HCT116 (cell line): ENCODE measurements at regions not wholly inside any gene's neighbourhood (a gene's known extent, or its start where the extent isn't known, plus 50 kb on each side); places are given as distances from the start of the nearest gene placed in this dataset.

Experiments
- ATAC-seq: fragments of 200-7000 bp; cut with Tn5 transposase; 2 replicates; pipeline ENCODE4 v1.9.1; 2020; ENCODE audit warnings: mild to moderate bottlenecking, moderate library complexity
- BruUV-seq: library from RNA; stranded (reverse); fragments of 400-500 nt; replicated peaks from 2 replicates; lab custom pipeline; 2021; lab: Mats Ljungman, UMichigan
- CTCF ChIA-PET: fragments of 300-600 bp; sonication (Branson Sonifier 250); formaldehyde crosslinking; loops from one replicate; lab custom pipeline; 2021; ENCODE audit warnings: antibody characterized with exemption; lab: Charles Lee
- POLR2A ChIA-PET: fragments of 300-600, 350-600 bp; sonication (Branson Sonifier 250); formaldehyde crosslinking; loops from one replicate; lab custom pipeline; 2021; ENCODE audit warnings: antibody characterized with exemption; lab: Charles Lee
- RAD21 ChIA-PET, 2 experiments: fragments of 300-600 bp; sonication (Branson Sonifier 250); formaldehyde crosslinking; loops; one replicate each; lab custom pipeline; 2023; ENCODE audit warnings: low total read pairs in 2 of 2; ENCODE audit not compliant: uncharacterized antibody in 2 of 2, unreplicated experiment in 2 of 2, low non-redundant PET in 1 of 2; lab: Charles Lee
- DNase-seq: peaks from one replicate; pipeline ENCODE4 v3.0.0-alpha.2; 2010; ENCODE audit warnings: low read depth, low spot score
- H2AFZ ChIP-seq: fragments of 200-600 bp; shearing (Covaris generic), sonication (generic); 2 replicates; pipeline ENCODE4 v1.6.1; 2017; ENCODE audit warnings: low read depth, mixed run types, mixed read lengths, antibody characterized with exemption, low read length; ENCODE audit not compliant: poor library complexity, severe bottlenecking
- H3K27ac ChIP-seq: 2 replicates; pipeline ENCODE4 v1.5.1; 2012; ENCODE audit warnings: low read depth, low read length
- H3K27me3 ChIP-seq: fragments of 200-600 bp; sonication (generic); 2 replicates; pipeline ENCODE4 v1.6.1; 2016; ENCODE audit warnings: mixed run types, low read length, mixed read lengths; ENCODE audit not compliant: insufficient read depth
- H3K36me3 ChIP-seq, 2 experiments: fragments of 200-500 bp in 1 of 2; fragments of 200-600 bp in 1 of 2; sonication (Bioruptor generic) in 1 of 2; sonication (generic) in 1 of 2; 2 replicates each; pipeline versions ENCODE4 v1.5.1 to v1.6.1; 2014 to 2016; ENCODE audit warnings: low read length in 2 of 2, inconsistent platforms in 1 of 2, mixed read lengths in 1 of 2, mixed run types in 1 of 2; ENCODE audit not compliant: insufficient read depth in 2 of 2, control insufficient read depth in 1 of 2
- H3K4me1 ChIP-seq, 2 experiments: fragments of 200-600 bp in 1 of 2; sonication (generic) in 1 of 2; 2 replicates each; pipeline versions ENCODE4 v1.5.1 to v1.6.1; 2012 to 2017; ENCODE audit warnings: low read length in 2 of 2, inconsistent platforms in 1 of 2, mild to moderate bottlenecking in 1 of 2, mixed read lengths in 1 of 2, mixed run types in 1 of 2, moderate library complexity in 1 of 2; ENCODE audit not compliant: insufficient read depth in 2 of 2, control insufficient read depth in 1 of 2
- H3K4me2 ChIP-seq: fragments of 200-600 bp; sonication (generic); 2 replicates; pipeline ENCODE4 v1.6.1; 2017; ENCODE audit warnings: mixed run types, low read length, mixed read lengths
- H3K4me3 ChIP-seq, 2 experiments: fragments of 200-600 bp in 1 of 2; sonication (generic) in 1 of 2; replicated peaks in 1 of 2; 2 replicates each; pipeline ENCODE4 v1.5.1; 2011 to 2016; ENCODE audit warnings: low read length in 2 of 2, control low read depth in 1 of 2, low read depth in 1 of 2, mild to moderate bottlenecking in 1 of 2, mixed read lengths in 1 of 2, mixed run types in 1 of 2
- H3K79me2 ChIP-seq: fragments of 200-600 bp; sonication (generic); 2 replicates; pipeline ENCODE4 v1.6.1; 2017; ENCODE audit warnings: mild to moderate bottlenecking, mixed run types, low read length, moderate library complexity, mixed read lengths; ENCODE audit not compliant: insufficient read depth
- H3K9ac ChIP-seq: fragments of 200-600 bp; sonication (generic); 2 replicates; pipeline ENCODE4 v1.6.1; 2016; ENCODE audit warnings: low read length, mixed read lengths
- H3K9me2 ChIP-seq: fragments of 200-600 bp; sonication (generic), shearing (Covaris generic); 2 replicates; pipeline ENCODE4 v1.6.1; 2017; ENCODE audit warnings: mixed run types, mild to moderate bottlenecking, moderate library complexity; ENCODE audit not compliant: insufficient read depth
- H3K9me3 ChIP-seq, 2 experiments: fragments of 200-500 bp in 1 of 2; fragments of 200-600 bp in 1 of 2; sonication (Bioruptor generic) in 1 of 2; sonication (generic) in 1 of 2; 2 replicates each; pipeline ENCODE4 v1.6.1; 2014 to 2017; ENCODE audit warnings: low read length in 2 of 2, mixed read lengths in 2 of 2, inconsistent platforms in 1 of 2, low read depth in 1 of 2, mild to moderate bottlenecking in 1 of 2, mixed run types in 1 of 2, moderate library complexity in 1 of 2; ENCODE audit not compliant: control insufficient read depth in 1 of 2, insufficient read depth in 1 of 2
- H4K20me1 ChIP-seq: fragments of 200-600 bp; sonication (generic), shearing (Covaris generic); 2 replicates; pipeline ENCODE4 v1.6.1; 2017; ENCODE audit warnings: mixed run types, mild to moderate bottlenecking, moderate library complexity; ENCODE audit not compliant: insufficient read depth
- ATF3 ChIP-seq: IDR thresholded peaks from 2 replicates; pipeline ENCODE4 v1.6.1; 2012
- CBX3 ChIP-seq: IDR thresholded peaks from 2 replicates; pipeline ENCODE4 v1.6.1; 2012; ENCODE audit warnings: low read depth
- CEBPB ChIP-seq: IDR thresholded peaks from 2 replicates; pipeline ENCODE4 v1.6.1; 2012; ENCODE audit warnings: low read depth
- EGR1 ChIP-seq: IDR thresholded peaks from 2 replicates; pipeline ENCODE4 v1.6.1; 2012; ENCODE audit warnings: low read depth
- ELF1 ChIP-seq: IDR thresholded peaks from 2 replicates; pipeline ENCODE4 v1.6.1; 2012; ENCODE audit warnings: low read depth, borderline replicate concordance
- EZH2 ChIP-seq: fragments of 200-600 bp; sonication (generic); IDR thresholded peaks from 2 replicates; pipeline ENCODE4 v1.6.1; 2017; ENCODE audit warnings: antibody characterized with exemption, mixed run types
- EZH2phosphoT487 ChIP-seq: fragments of 200-600 bp; IDR thresholded peaks from 2 replicates; pipeline ENCODE4 v1.6.1; 2018; ENCODE audit warnings: antibody characterized with exemption, borderline replicate concordance
- FOSL1 ChIP-seq: IDR thresholded peaks from 2 replicates; pipeline ENCODE4 v1.6.1; 2012; ENCODE audit warnings: low read depth
- MAX ChIP-seq: IDR thresholded peaks from 2 replicates; pipeline ENCODE4 v1.6.1; 2012
- POLR2A ChIP-seq: IDR thresholded peaks from 2 replicates; pipeline ENCODE4 v1.7.0; 2011; ENCODE audit warnings: borderline replicate concordance; ENCODE audit not compliant: insufficient read depth, insufficient read length; ENCODE audit errors: extremely low read depth
- POLR2AphosphoS5 ChIP-seq: IDR thresholded peaks from 2 replicates; pipeline ENCODE4 v1.6.1; 2011; ENCODE audit warnings: mild to moderate bottlenecking, low read depth, low read length, moderate library complexity
- RAD21 ChIP-seq: IDR thresholded peaks from 2 replicates; pipeline ENCODE4 v1.6.1; 2012; ENCODE audit warnings: low read depth, mild to moderate bottlenecking
- REST ChIP-seq: IDR thresholded peaks from 2 replicates; pipeline ENCODE4 v1.6.1; 2012; ENCODE audit warnings: low read depth
- SRF ChIP-seq: IDR thresholded peaks from 2 replicates; pipeline ENCODE4 v1.6.1; 2012; ENCODE audit warnings: low read depth
- YY1 ChIP-seq: IDR thresholded peaks from 2 replicates; pipeline ENCODE4 v1.6.1; 2011; ENCODE audit warnings: low read length, low read depth, moderate library complexity, mild to moderate bottlenecking; ENCODE audit not compliant: insufficient replicate concordance; ENCODE audit errors: extremely low read depth
- ZFX ChIP-seq: fragments of 450-650 bp; IDR thresholded peaks from 2 replicates; pipeline ENCODE4 v1.6.1; 2017
- ZNF274 ChIP-seq: fragments of 200-500 bp; sonication (Bioruptor generic); IDR thresholded peaks from 2 replicates; pipeline ENCODE4 v1.6.1; 2014; ENCODE audit warnings: mild to moderate bottlenecking, low read depth, low read length, inconsistent platforms
- intact Hi-C: fragments of 100-400 bp; cut with micrococcal nuclease; formaldehyde crosslinking; loops from 2 replicates; pipeline ENCODE4 v1.10.0; 2022

GRCh38 chr14:62056789-62057188, 294.6 kb downstream of the SNAPC1 start:
- intact Hi-C loops, result no loop called here
- Histone ChIP-seq H3K9me2 (no peaks in the 10 kb centered on the region), H3K4me1 (no peaks in the 10 kb centered on the region), H3K36me3 (no peaks in the 10 kb centered on the region), H3K4me3 (no peak overlapping the region), H3K79me2 (no peaks in the 10 kb centered on the region)
- POLR2A ChIA-PET, result no interaction called here
- ATAC-seq, result no peak
- TF ChIP-seq ATF3, result no peak
- TF ChIP-seq CBX3, result no peak
- no peak for TF ChIP-seq MAX
- TF ChIP-seq, all 23 proteins: peak for 0
- no peak for DNase-seq
- H2AFZ ChIP-seq, result no peak overlapping the region
- H3K9me3 ChIP-seq, result no peaks in the 10 kb centered on the region
- ChIA-PET RAD21 (no interaction called here), CTCF (no interaction called here)
- H3K27me3 ChIP-seq, result peaks cover 32% of the 10 kb centered on the region
- BruUV-seq, result no TSS peak
- no peak overlapping the region for H3K27ac ChIP-seq
- H4K20me1 ChIP-seq, result no peaks in the 10 kb centered on the region
- no peak overlapping the region for H3K9ac ChIP-seq
- no peak overlapping the region for H3K4me2 ChIP-seq

GRCh38 chr14:62062645-62063044, 300.4 kb downstream of the SNAPC1 start:
- Histone ChIP-seq H3K9ac (no peak overlapping the region), H2AFZ (no peak overlapping the region), H3K9me3 (no peaks in the 10 kb centered on the region), H3K9me2 (no peaks in the 10 kb centered on the region), H3K36me3 (no peaks in the 10 kb centered on the region), H3K27ac (no peak overlapping the region), H3K4me1 (no peaks in the 10 kb centered on the region), H3K4me3 (no peak overlapping the region), H4K20me1 (no peaks in the 10 kb centered on the region), H3K4me2 (no peak overlapping the region), H3K27me3 (peaks cover 54% of the 10 kb centered on the region), H3K79me2 (no peaks in the 10 kb centered on the region)
- BruUV-seq, result no TSS peak
- ChIA-PET RAD21 (no interaction called here), CTCF (no interaction called here), POLR2A (no interaction called here)
- intact Hi-C loops, result no loop called here
- ATAC-seq (no peak), DNase-seq (no peak)
- TF ChIP-seq FOSL1 (no peak), EZH2phosphoT487 (no peak), ZNF274 (no peak), REST (no peak), CEBPB (no peak), EZH2 (no peak), YY1 (no peak), MAX (no peak), CBX3 (no peak), POLR2AphosphoS5 (no peak), RAD21 (no peak), EGR1 (no peak), SRF (no peak), POLR2A (no peak), ZFX (no peak), ELF1 (no peak)
